Transverse colon (tissue), 4 donors: ENCODE measurements at regions not wholly inside any gene's neighbourhood (a gene's known extent, or its start where the extent isn't known, plus 50 kb on each side); places are given as distances from the start of the nearest gene placed in this dataset.

Experiments
- EP300 ChIP-seq: sonication (generic); formaldehyde crosslinking; IDR thresholded peaks from one replicate; pipeline ENCODE4 v1.6.1; 2017; ENCODE audit warnings: antibody characterized with exemption, low read depth
- POLR2A ChIP-seq: fragments of 450-650 bp; IDR thresholded peaks from one replicate; pipeline ENCODE4 v1.6.1; 2016; ENCODE audit warnings: antibody characterized with exemption, mild to moderate bottlenecking, moderate library complexity
- POLR2AphosphoS5 ChIP-seq, 3 donors: sonication (generic); formaldehyde crosslinking; IDR thresholded peaks; one replicate each; pipeline ENCODE4 v1.6.1; 2016; ENCODE audit warnings: antibody characterized with exemption in 3 of 3
- TF ChIP-seq, protein P1 (sequence below), 5 experiments: fragments of 200-600 bp in 3 of 5; fragments of 450-650 bp in 2 of 5; sonication (generic) in 3 of 5; IDR thresholded peaks; 1 replicate in 2 of 5; 2 replicates in 3 of 5; pipeline ENCODE4 v1.5.1; 2016 to 2017; ENCODE audit warnings: antibody characterized with exemption in 5 of 5, inconsistent platforms in 3 of 5, mild to moderate bottlenecking in 2 of 5, moderate library complexity in 1 of 5

DNA sequence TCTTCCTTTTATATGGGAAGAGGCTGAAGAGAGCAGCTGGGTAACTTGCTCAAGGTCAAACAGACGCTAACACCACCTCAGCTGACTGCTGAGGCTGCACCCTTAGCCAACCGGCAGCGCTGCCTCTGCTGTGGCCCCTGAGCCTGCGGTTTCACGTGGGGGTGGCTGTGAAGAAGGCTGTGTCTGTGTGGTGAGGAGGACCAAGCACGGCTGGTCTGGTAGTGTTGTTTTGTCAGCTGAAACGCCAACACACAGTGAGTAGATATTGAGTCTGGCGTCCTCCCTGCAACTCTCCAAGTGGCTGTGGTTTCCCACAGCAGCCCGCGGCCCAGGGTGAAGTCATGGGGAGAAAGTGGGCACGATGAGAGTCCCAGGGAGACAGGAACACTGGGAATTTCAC lies 69.6 kb downstream of the THNSL2 start:
- TF ChIP-seq, protein P1, sequence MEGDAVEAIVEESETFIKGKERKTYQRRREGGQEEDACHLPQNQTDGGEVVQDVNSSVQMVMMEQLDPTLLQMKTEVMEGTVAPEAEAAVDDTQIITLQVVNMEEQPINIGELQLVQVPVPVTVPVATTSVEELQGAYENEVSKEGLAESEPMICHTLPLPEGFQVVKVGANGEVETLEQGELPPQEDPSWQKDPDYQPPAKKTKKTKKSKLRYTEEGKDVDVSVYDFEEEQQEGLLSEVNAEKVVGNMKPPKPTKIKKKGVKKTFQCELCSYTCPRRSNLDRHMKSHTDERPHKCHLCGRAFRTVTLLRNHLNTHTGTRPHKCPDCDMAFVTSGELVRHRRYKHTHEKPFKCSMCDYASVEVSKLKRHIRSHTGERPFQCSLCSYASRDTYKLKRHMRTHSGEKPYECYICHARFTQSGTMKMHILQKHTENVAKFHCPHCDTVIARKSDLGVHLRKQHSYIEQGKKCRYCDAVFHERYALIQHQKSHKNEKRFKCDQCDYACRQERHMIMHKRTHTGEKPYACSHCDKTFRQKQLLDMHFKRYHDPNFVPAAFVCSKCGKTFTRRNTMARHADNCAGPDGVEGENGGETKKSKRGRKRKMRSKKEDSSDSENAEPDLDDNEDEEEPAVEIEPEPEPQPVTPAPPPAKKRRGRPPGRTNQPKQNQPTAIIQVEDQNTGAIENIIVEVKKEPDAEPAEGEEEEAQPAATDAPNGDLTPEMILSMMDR (IDR thresholded peaks at IDR 0.05) = no peak
- TF ChIP-seq POLR2AphosphoS5 (IDR thresholded peaks at IDR 0.05) = no peak
- TF ChIP-seq POLR2A = no peak
- TF ChIP-seq EP300 = no peak
